ENCODE measurements at regions not wholly inside any gene's neighbourhood (a gene's known extent, or its start where the extent isn't known, plus 50 kb on each side); places are given as distances from the start of the nearest gene placed in this dataset.

DNA sequence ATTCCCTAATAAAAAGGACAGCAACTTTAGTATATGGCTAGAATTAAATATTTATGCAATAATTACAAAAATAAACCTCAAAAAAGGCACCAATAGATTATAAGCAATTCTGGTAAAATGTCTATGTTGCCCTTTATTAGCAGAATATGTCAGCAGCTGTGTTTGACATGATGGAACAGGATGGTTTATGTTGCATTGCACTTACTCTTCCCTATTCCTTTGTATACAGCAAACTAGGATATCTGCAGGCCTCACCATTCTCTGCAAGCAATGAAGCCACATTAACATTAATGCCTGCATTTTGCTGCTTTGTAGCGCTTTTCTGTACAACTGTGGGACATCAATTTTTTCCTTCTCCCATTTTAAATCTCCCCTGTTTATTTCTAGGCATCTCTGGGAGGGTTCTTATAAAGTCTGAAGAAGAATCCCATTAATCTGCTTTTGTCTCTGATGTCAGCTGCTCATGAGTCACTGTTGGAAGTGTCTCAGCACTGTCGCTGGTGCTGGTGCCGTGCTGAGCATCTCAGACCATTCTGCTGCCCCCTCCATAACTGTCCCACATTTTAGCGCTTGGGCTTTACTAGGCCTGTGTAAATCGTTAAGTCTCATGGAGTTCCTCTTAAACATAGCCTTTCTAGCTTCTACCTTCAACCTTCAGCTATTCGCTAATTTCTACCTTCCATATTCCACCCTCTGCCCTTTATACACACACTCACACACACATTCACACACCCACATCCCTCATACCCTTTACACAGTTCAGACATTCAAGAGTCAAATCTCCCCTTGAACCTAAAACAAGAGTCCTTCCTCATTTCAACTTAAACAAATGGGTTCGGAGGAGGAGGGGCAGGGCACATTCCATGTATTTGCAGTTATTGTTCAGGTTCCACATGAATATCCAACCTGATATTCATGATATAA, 64.4 kb upstream of the TRHDE start:
- TF ChIP-seq POLR2AphosphoS5 (IDR thresholded peaks at IDR 0.05; ENCODE audit: low read depth), result no peak
- TF ChIP-seq, protein P1, sequence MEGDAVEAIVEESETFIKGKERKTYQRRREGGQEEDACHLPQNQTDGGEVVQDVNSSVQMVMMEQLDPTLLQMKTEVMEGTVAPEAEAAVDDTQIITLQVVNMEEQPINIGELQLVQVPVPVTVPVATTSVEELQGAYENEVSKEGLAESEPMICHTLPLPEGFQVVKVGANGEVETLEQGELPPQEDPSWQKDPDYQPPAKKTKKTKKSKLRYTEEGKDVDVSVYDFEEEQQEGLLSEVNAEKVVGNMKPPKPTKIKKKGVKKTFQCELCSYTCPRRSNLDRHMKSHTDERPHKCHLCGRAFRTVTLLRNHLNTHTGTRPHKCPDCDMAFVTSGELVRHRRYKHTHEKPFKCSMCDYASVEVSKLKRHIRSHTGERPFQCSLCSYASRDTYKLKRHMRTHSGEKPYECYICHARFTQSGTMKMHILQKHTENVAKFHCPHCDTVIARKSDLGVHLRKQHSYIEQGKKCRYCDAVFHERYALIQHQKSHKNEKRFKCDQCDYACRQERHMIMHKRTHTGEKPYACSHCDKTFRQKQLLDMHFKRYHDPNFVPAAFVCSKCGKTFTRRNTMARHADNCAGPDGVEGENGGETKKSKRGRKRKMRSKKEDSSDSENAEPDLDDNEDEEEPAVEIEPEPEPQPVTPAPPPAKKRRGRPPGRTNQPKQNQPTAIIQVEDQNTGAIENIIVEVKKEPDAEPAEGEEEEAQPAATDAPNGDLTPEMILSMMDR (conservative IDR thresholded peaks at IDR 0.05; ENCODE audit: low read depth in 2 of 2), result no peak
- TF ChIP-seq EZH2 (IDR thresholded peaks at IDR 0.05; ENCODE audit: low read depth, unreplicated experiment), result no peak
- TF ChIP-seq JUNB (IDR thresholded peaks at IDR 0.05; ENCODE audit: unreplicated experiment), result no peak
- TF ChIP-seq, protein P2, sequence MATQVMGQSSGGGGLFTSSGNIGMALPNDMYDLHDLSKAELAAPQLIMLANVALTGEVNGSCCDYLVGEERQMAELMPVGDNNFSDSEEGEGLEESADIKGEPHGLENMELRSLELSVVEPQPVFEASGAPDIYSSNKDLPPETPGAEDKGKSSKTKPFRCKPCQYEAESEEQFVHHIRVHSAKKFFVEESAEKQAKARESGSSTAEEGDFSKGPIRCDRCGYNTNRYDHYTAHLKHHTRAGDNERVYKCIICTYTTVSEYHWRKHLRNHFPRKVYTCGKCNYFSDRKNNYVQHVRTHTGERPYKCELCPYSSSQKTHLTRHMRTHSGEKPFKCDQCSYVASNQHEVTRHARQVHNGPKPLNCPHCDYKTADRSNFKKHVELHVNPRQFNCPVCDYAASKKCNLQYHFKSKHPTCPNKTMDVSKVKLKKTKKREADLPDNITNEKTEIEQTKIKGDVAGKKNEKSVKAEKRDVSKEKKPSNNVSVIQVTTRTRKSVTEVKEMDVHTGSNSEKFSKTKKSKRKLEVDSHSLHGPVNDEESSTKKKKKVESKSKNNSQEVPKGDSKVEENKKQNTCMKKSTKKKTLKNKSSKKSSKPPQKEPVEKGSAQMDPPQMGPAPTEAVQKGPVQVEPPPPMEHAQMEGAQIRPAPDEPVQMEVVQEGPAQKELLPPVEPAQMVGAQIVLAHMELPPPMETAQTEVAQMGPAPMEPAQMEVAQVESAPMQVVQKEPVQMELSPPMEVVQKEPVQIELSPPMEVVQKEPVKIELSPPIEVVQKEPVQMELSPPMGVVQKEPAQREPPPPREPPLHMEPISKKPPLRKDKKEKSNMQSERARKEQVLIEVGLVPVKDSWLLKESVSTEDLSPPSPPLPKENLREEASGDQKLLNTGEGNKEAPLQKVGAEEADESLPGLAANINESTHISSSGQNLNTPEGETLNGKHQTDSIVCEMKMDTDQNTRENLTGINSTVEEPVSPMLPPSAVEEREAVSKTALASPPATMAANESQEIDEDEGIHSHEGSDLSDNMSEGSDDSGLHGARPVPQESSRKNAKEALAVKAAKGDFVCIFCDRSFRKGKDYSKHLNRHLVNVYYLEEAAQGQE (IDR thresholded peaks at IDR 0.05; ENCODE audit: unreplicated experiment), result no peak
- no peak for TF ChIP-seq EZH2phosphoT487 (IDR thresholded peaks at IDR 0.05; ENCODE audit: unreplicated experiment)
- no peak for TF ChIP-seq NANOG (IDR thresholded peaks at IDR 0.05; ENCODE audit: borderline replicate concordance)
- no peak for TF ChIP-seq CREB1 (CRISPR knock-in tag; IDR thresholded peaks at IDR 0.05; ENCODE audit: low read depth)
- TF ChIP-seq, protein P3, sequence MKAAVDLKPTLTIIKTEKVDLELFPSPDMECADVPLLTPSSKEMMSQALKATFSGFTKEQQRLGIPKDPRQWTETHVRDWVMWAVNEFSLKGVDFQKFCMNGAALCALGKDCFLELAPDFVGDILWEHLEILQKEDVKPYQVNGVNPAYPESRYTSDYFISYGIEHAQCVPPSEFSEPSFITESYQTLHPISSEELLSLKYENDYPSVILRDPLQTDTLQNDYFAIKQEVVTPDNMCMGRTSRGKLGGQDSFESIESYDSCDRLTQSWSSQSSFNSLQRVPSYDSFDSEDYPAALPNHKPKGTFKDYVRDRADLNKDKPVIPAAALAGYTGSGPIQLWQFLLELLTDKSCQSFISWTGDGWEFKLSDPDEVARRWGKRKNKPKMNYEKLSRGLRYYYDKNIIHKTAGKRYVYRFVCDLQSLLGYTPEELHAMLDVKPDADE (IDR thresholded peaks at IDR 0.05), result no peak
- TF ChIP-seq, protein P4, sequence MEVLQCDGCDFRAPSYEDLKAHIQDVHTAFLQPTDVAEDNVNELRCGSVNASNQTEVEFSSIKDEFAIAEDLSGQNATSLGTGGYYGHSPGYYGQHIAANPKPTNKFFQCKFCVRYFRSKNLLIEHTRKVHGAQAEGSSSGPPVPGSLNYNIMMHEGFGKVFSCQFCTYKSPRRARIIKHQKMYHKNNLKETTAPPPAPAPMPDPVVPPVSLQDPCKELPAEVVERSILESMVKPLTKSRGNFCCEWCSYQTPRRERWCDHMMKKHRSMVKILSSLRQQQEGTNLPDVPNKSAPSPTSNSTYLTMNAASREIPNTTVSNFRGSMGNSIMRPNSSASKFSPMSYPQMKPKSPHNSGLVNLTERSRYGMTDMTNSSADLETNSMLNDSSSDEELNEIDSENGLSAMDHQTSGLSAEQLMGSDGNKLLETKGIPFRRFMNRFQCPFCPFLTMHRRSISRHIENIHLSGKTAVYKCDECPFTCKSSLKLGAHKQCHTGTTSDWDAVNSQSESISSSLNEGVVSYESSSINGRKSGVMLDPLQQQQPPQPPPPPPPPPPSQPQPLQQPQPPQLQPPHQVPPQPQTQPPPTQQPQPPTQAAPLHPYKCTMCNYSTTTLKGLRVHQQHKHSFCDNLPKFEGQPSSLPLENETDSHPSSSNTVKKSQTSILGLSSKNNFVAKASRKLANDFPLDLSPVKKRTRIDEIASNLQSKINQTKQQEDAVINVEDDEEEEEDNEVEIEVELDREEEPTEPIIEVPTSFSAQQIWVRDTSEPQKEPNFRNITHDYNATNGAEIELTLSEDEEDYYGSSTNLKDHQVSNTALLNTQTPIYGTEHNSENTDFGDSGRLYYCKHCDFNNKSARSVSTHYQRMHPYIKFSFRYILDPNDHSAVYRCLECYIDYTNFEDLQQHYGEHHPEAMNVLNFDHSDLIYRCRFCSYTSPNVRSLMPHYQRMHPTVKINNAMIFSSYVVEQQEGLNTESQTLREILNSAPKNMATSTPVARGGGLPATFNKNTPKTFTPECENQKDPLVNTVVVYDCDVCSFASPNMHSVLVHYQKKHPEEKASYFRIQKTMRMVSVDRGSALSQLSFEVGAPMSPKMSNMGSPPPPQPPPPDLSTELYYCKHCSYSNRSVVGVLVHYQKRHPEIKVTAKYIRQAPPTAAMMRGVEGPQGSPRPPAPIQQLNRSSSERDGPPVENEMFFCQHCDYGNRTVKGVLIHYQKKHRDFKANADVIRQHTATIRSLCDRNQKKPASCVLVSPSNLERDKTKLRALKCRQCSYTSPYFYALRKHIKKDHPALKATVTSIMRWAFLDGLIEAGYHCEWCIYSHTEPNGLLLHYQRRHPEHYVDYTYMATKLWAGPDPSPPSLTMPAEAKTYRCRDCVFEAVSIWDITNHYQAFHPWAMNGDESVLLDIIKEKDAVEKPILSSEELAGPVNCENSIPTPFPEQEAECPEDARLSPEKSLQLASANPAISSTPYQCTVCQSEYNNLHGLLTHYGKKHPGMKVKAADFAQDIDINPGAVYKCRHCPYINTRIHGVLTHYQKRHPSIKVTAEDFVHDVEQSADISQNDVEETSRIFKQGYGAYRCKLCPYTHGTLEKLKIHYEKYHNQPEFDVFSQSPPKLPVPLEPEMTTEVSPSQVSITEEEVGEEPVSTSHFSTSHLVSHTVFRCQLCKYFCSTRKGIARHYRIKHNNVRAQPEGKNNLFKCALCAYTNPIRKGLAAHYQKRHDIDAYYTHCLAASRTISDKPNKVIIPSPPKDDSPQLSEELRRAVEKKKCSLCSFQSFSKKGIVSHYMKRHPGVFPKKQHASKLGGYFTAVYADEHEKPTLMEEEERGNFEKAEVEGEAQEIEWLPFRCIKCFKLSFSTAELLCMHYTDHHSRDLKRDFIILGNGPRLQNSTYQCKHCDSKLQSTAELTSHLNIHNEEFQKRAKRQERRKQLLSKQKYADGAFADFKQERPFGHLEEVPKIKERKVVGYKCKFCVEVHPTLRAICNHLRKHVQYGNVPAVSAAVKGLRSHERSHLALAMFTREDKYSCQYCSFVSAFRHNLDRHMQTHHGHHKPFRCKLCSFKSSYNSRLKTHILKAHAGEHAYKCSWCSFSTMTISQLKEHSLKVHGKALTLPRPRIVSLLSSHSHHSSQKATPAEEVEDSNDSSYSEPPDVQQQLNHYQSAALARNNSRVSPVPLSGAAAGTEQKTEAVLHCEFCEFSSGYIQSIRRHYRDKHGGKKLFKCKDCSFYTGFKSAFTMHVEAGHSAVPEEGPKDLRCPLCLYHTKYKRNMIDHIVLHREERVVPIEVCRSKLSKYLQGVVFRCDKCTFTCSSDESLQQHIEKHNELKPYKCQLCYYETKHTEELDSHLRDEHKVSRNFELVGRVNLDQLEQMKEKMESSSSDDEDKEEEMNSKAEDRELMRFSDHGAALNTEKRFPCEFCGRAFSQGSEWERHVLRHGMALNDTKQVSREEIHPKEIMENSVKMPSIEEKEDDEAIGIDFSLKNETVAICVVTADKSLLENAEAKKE (CRISPR knock-in tag; IDR thresholded peaks at IDR 0.05), result no peak
- TF ChIP-seq ZNF114 (CRISPR knock-in tag; IDR thresholded peaks at IDR 0.05), result no peak
- no peak for TF ChIP-seq ZNF331 (CRISPR knock-in tag; IDR thresholded peaks at IDR 0.05; ENCODE audit: low read depth)
- no peak for TF ChIP-seq STAT1 (IDR thresholded peaks at IDR 0.05; ENCODE audit: unreplicated experiment)

Measured in GM23338 (cell line).